ENCODE measurements at regions not wholly inside any gene's neighbourhood (a gene's known extent, or its start where the extent isn't known, plus 50 kb on each side); places are given as distances from the start of the nearest gene placed in this dataset.
"Not testable (repeated sequence)": the region's sequence is repeated elsewhere in the genome, so short reads cannot be mapped to it uniquely, and the experiment has no call there.

DNA sequence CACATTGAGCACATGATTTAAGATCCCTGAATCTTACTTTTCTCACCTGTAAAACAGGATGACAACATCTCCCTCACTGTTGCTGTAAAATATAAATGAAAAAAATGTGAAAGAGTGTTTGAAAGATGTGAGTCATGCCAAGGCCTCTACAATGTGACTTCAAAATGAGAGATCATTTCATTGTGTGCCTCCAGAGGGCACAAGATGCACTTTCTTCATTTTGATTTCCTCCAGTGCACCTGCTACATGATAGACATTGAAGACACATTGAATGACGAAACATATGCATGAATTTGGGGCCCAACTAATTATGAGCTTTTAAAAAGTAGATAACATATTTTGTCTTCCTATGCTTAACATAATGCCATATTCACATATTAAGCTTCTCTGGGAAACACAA, 170.3 kb downstream of the MOBP start:
- TF ChIP-seq, protein P1, sequence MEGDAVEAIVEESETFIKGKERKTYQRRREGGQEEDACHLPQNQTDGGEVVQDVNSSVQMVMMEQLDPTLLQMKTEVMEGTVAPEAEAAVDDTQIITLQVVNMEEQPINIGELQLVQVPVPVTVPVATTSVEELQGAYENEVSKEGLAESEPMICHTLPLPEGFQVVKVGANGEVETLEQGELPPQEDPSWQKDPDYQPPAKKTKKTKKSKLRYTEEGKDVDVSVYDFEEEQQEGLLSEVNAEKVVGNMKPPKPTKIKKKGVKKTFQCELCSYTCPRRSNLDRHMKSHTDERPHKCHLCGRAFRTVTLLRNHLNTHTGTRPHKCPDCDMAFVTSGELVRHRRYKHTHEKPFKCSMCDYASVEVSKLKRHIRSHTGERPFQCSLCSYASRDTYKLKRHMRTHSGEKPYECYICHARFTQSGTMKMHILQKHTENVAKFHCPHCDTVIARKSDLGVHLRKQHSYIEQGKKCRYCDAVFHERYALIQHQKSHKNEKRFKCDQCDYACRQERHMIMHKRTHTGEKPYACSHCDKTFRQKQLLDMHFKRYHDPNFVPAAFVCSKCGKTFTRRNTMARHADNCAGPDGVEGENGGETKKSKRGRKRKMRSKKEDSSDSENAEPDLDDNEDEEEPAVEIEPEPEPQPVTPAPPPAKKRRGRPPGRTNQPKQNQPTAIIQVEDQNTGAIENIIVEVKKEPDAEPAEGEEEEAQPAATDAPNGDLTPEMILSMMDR (conservative IDR thresholded peaks at IDR 0.05), result peak; percentile 63
- no peak overlapping the region for H3K27ac ChIP-seq

DNA sequence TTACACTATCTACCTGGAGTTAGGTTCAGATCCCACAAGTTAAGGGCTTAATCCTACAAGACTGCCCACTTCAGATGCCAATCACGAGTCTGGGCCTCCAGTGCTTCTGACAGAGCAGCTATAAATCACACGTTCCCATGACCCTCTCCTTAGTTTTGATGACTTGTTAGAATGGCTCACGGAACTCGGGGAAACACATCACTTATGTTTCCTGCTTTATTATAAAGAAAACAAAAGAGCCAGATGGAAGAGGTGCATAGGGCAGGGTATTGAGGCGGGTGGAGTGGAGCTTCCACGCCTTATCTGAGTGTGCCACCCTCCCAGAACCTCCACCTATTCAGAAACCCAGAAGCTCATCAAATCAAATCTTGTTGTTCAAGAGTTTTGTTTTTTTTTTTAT, 170.8 kb downstream of the MOBP start:
- H3K27ac ChIP-seq, result no peak overlapping the region

DNA sequence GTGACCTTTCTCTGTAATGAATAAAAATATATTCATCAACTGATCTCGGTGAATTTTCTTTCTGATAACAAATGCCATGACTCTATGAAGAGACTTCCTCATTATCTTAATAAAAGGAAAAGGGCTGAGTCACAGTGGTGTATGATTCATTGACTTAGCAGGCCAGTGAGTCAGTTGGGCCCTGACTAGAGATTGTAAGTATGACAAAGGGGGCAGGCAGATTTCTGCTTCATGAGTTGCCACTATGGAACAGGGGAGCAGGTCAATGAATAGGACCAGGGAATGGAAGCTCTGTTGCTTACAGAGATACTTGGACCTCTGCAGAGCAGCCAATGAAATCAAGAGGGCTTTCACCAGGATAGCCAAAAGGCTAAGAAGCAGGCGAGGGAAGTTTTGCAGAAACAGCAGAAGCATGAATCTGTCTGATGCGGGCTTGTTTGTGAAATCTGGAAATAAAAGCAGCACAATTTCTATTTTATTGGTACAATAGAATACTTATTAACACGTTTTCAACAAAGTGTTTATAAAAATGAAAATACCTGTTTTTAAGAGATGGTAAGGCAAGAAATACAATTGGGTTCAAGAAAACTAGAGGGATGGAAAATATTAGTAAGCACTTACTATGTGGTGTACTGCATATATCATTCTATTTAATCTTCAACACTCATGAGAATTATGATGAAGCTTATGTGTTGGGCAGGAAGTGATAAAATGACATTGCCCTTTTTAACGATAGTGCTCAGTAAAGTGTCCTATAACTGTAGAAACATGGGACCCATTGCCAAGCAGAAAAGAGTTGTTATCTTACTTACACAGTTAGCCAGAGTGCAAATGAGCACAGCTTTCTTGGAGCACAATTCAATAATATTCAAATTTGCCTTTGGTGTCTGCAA, 169.8 kb upstream of the MYRIP start:
- H3K27ac ChIP-seq, result no peak overlapping the region

More for the DNA sequence above, 170.8 kb downstream of the MOBP start:
- TF ChIP-seq, protein P1 (conservative IDR thresholded peaks at IDR 0.05), result no peak

DNA sequence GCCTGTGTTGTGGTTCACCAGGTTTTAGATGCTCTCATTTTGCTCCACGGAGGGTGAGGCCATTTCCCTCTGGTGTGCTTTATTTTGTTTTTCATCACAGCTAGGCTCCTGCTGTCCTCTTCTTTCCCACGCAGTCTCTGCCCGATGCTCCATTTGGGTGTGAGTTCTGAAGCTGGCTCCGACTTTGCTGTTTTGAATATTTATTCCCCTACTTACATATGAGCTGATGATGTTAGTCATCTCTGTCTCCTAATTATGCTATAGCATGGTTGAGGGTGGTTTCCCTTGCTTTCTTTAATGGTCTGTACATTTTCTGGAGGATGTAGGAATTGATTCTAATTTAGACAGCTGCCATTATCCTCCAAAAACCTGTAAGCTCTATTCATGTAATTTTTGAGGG, 168.1 kb upstream of the MYRIP start:
- H3K27ac ChIP-seq, result no peak overlapping the region
- TF ChIP-seq, protein P1 (conservative IDR thresholded peaks at IDR 0.05), result no peak

More for the DNA sequence above, 169.8 kb upstream of the MYRIP start:
- TF ChIP-seq, protein P1 (conservative IDR thresholded peaks at IDR 0.05), result no peak

DNA sequence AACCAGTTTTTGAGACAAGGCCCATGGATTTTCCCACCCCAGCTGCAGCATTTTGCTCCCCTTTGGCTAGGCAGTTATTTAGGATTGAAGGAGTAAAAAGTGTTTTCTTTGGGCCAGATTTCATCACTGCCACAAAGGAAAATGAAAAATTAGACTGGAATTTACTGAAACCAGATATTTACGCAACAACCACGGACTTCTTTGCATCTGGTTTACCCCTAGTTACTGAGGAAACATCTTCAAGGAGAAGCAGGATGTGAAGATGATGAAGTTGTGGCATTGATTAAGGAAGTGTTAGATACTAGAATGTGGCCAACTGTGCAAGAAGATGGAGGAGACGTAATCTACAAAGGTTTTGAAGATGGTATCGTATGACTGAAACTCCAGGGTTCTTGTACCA, 165.2 kb upstream of the MYRIP start:
- TF ChIP-seq, protein P1 (conservative IDR thresholded peaks at IDR 0.05), result no peak
- no peak overlapping the region for H3K27ac ChIP-seq

DNA sequence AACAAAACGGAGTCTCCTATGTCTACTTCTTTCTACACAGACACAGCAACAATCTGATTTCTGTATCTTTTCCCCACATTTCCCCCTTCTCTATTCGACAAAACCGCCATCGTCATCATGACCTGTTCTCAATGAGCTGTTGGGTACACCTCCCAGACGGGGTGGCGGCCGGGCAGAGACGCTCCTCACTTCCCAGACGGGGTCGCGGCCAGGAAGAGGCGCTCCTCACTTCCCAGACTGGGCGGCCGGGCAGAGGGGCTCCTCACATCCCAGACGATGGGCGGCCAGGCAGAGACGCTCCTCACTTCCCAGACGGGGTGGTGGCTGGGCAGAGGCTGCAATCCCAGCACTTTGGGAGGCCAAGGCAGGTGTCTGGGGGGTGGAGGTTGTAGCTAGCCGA, 158.2 kb upstream of the MYRIP start:
- H3K27ac ChIP-seq, result not testable (repeated sequence)

DNA sequence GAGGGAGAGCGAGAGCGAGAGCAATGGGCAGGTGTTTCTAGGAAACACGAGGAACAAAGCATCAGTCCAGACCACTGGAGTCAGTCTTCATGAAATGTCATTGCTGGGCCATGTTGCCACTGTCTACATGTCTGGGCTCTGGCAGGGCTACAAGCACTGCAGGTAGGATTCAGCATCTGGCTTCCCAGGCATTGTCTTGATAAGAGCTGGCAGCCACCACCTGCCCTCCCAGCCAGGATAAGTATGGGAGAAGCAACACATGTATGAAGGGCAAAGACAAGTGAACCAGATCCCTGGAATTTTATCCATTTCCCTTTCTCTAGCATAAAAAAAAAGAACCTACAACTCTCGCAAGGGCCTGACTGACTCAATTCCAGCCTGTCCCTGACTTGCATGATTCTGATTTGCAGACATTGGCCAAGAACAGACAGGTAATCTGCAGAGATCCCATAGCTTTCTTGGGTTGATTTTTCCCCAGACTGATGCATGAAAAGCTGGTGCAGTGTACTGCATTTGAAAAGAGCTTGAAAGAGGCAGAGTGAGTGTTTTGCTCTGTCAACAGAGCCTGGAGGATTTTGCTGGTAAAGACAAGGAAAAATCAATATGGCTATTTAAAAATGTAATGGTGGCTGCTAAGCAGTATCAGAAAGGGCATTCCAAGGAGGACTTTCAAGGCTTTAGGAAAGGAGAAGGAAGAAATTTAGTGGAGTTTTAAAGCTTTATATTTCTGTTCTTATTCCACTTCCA, 157.2 kb upstream of the MYRIP start:
- H3K27ac ChIP-seq, result no peak overlapping the region
- TF ChIP-seq, protein P1 (conservative IDR thresholded peaks at IDR 0.05), result no peak

DNA sequence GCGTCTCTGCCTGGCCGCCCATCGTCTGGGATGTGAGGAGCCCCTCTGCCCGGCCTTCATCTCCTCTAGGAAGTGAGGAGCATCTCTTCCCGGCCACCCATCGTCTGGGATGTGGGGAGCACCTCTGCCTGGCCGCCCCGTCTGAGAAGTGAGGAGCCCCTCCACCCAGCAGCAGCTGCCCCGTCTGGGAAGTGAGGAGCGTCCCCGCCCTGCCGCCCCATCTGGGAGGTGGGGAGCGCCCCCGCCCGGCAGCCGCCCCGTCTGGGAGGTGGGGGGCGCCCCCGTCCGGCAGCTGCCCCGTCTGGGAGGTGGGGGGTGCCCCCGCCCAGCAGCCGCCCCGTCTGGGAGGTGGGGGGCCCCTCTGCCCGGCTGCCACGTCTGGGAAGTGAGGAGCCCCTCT, 153.7 kb upstream of the MYRIP start:
- H3K27ac ChIP-seq, result not testable (repeated sequence)
